GM12892 (cell line): ENCODE measurements at regions not wholly inside any gene's neighbourhood (a gene's known extent, or its start where the extent isn't known, plus 50 kb on each side); places are given as distances from the start of the nearest gene placed in this dataset.

ENCODE experiments used
- DNase-seq: peaks from one replicate; pipeline ENCODE4 v3.0.0; 2011; ENCODE audit not compliant: insufficient read length
- FAIRE-seq: peaks from 2 replicates; lab custom pipeline; 2011; peaks lifted over from hg19 to GRCh38; lab: Jason Lieb, UNC
- POLR2A ChIP-seq: IDR thresholded peaks from 2 replicates; pipeline ENCODE4 v1.6.1; 2011; ENCODE audit warnings: low read depth, low read length, control low read depth
- POLR2AphosphoS5 ChIP-seq: IDR thresholded peaks from 2 replicates; pipeline ENCODE4 v1.6.1; 2011; ENCODE audit warnings: low read depth, low read length, control low read depth
- TAF1 ChIP-seq: IDR thresholded peaks from 2 replicates; pipeline ENCODE4 v1.6.1; 2011; ENCODE audit warnings: low read depth, mild to moderate bottlenecking, control low read depth, low read length, borderline replicate concordance

- TF ChIP-seq TAF1 (no peak), POLR2AphosphoS5 (no peak), POLR2A (no peak)
- FAIRE-seq, result no peak
- DNase-seq, result no peak
Measured at GRCh38 chr6:19632230-19632629, 204.9 kb upstream of the ID4 start.

- DNase-seq, result no peak
Measured at GRCh38 chr6:19632786-19633185, 204.4 kb upstream of the ID4 start.

GRCh38 chr6:19635728-19636127 lies 201.4 kb upstream of the ID4 start:
- no peak for FAIRE-seq
- DNase-seq, result no peak
- TF ChIP-seq POLR2A, result no peak
- TF ChIP-seq TAF1, result no peak
- TF ChIP-seq POLR2AphosphoS5, result no peak

More at GRCh38 chr6:19632786-19633185, 204.4 kb upstream of the ID4 start:
- no peak for TF ChIP-seq POLR2AphosphoS5
- no peak for TF ChIP-seq POLR2A
- no peak for TF ChIP-seq TAF1
- FAIRE-seq, result no peak

DNA sequence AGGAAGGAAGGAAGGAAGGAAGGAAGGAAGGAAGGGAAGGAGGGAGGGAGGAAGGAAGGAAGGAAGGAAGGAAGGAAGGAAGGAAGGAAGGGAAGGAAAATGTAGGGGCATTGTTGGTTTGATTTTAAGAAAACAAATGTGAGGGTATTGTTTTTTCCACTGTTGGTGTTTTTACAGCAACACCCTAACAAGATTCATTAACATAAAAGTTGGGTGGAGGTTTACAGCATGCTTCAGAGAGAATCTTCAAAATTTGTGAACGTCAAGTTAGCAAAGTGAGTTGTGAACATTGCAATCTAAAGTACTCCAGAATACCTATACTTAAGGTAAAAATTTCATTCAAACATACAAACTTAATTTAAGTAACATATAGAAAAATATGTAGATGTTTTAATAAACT lies 200.2 kb upstream of the ID4 start:
- FAIRE-seq (no peak), DNase-seq (no peak)
- no peak for TF ChIP-seq TAF1
- TF ChIP-seq POLR2AphosphoS5, result no peak
- TF ChIP-seq POLR2A, result no peak

DNA sequence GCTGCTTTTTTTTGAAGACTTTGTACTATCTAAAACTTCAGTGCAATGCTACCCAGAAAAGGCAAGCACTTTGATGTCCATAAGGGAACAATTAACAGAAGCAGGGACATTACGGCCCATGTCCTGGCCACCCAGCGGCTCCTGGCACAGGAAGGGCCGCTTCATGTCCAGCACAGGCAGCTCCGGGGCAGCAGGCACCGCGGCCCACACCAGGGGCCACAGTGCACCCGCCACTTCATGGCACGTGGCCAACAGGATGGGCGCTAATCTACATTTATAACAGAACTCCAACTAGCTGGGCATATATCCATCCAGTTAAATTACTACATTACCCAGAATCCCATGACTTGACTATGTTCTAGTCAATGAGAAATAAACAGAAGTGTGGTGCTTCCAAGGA lies 198.2 kb upstream of the ID4 start:
- FAIRE-seq, result no peak
- TF ChIP-seq POLR2AphosphoS5 (no peak), TAF1 (no peak)
- DNase-seq, result no peak

GRCh38 chr6:19643287-19643686 lies 193.9 kb upstream of the ID4 start:
- DNase-seq (no peak), FAIRE-seq (no peak)
- TF ChIP-seq POLR2AphosphoS5, result no peak

- FAIRE-seq (no peak), DNase-seq (no peak)
- TF ChIP-seq TAF1 (no peak), POLR2A (no peak), POLR2AphosphoS5 (no peak)
Measured at GRCh38 chr6:19643713-19644112, 193.5 kb upstream of the ID4 start.

GRCh38 chr6:19655744-19656143 lies 181.4 kb upstream of the ID4 start:
- no peak for DNase-seq
- TF ChIP-seq TAF1 (no peak), POLR2AphosphoS5 (no peak)
- FAIRE-seq, result no peak

DNA sequence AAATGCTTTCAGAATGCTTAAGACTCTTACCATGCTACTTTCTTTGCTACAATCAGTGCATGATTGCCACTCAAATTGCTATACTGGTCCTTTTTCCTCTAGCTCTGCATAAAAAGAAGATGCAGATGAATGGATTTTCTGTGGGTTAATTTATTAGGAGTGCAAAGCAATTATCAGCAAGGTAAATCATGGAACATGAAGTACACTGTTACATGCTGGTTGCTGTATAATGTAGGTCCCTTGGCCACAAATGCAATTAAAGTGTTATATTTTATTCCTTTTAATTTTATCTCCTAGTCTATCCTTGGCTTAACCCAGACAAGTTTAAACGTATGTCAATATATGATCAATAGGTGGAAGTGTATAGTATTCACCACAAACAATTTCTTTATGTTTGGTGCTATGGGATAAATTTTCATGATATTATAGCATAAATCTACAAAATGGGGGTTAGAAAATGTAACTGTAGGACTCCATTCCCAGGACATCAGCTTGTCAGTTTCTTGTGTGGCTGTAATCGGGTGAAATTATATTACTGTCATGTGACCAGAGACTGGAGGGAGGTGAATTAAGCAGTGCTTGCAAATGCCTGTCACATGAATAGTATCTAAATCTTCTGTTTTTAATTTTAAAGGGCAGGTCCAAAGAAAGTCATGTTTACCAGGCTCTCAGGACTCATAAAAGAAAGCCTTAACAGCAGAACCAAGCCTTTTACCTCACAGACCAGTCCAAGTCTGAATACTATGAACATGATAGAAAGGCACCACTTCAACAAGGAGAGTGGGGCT lies 176.9 kb upstream of the ID4 start:
- TF ChIP-seq POLR2A, result no peak
- TF ChIP-seq TAF1, result no peak
- TF ChIP-seq POLR2AphosphoS5, result no peak
- no peak for DNase-seq
- FAIRE-seq, result no peak

DNA sequence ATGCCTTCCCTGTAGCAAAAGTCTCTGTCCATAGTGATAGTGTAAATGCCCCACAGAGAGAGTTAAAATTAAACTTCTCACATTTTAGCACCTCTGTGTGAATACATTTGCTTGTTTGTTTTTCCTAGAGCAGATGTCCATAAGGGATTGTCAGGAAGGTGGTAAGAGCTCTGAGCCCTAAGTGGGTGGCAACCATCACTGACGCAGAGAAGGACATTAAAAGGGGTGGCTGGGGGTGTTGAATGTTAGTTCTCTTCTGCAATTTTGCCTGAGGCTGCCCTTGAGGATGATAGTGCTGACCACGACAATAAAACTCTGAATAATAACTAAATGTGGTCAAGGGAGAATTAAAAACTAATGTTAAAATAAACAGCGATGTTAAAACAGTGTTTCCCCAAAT lies 174.3 kb upstream of the ID4 start:
- DNase-seq (no peak), FAIRE-seq (no peak)
- no peak for TF ChIP-seq POLR2A
- no peak for TF ChIP-seq TAF1
- TF ChIP-seq POLR2AphosphoS5, result no peak

DNA sequence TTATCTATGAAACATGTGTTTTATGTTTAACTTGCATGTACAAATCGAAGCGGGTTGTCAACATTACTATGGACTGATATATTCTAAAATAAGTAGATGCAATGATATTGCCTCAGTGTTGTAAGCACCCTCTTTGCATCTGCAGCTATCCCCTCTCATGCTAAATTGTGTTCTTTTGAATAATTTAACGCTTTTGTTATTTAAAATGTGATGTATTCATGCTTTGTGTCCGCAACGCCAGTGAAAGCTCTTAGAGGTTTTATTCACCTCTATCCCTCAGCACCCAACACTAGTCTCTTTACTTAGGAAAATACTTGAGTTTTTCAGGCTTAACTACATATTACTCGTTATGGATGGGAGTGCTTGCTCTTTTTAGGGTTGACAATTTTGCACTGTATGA lies 173.7 kb upstream of the ID4 start:
- FAIRE-seq (no peak), DNase-seq (no peak)
- TF ChIP-seq POLR2A (no peak), POLR2AphosphoS5 (no peak), TAF1 (no peak)

- TF ChIP-seq TAF1, result no peak
- no peak for TF ChIP-seq POLR2A
- TF ChIP-seq POLR2AphosphoS5, result no peak
- FAIRE-seq (no peak), DNase-seq (no peak)
Measured at GRCh38 chr6:19664050-19664449, 173.1 kb upstream of the ID4 start.
